Naive thymus-derived CD4-positive, alpha-beta T cell (primary cell): ENCODE measurements at regions not wholly inside any gene's neighbourhood (a gene's known extent, or its start where the extent isn't known, plus 50 kb on each side); places are given as distances from the start of the nearest gene placed in this dataset.

Experiments
- ATAC-seq: fragments of 150-1000 bp; cut with Tn5 transposase; 2 replicates; pipeline ENCODE4 v1.10.0; 2021; ENCODE audit warnings: mild to moderate bottlenecking, moderate library complexity
- CTCF ChIA-PET: fragments of 350-600 bp; sonication (Branson Sonifier 250); formaldehyde crosslinking; loops from one replicate; lab custom pipeline; 2021; ENCODE audit warnings: antibody characterized with exemption; lab: Charles Lee
- POLR2A ChIA-PET: fragments of 350-600 bp; sonication (Branson Sonifier 250); formaldehyde crosslinking; loops from one replicate; lab custom pipeline; 2021; ENCODE audit warnings: antibody characterized with exemption, inconsistent platforms; lab: Charles Lee
- DNase-seq, 9 donors: peaks; one replicate each; pipeline versions ENCODE4 v3.0.0 to v3.0.0-alpha.2; 2020 to 2022; ENCODE audit warnings: mixed read lengths in 1 of 9
- H3K27ac ChIP-seq: one replicate; pipeline ENCODE4 v1.7.0; 2013; ENCODE audit warnings: mild to moderate bottlenecking, low read depth, low read length, moderate library complexity
- H3K27me3 ChIP-seq, 2 donors: one replicate each; pipeline ENCODE4 v1.7.0; 2013; ENCODE audit warnings: low read length in 2 of 2, mild to moderate bottlenecking in 2 of 2, moderate library complexity in 2 of 2; ENCODE audit not compliant: control insufficient read depth in 2 of 2, insufficient read depth in 2 of 2
- H3K36me3 ChIP-seq, 3 experiments: 1 replicate in 2 of 3; 2 replicates in 1 of 3; pipeline ENCODE4 v1.7.0; 2013; ENCODE audit warnings: low read length in 3 of 3, mild to moderate bottlenecking in 3 of 3, moderate library complexity in 1 of 3; ENCODE audit not compliant: insufficient read depth in 3 of 3, control insufficient read depth in 2 of 3
- H3K4me1 ChIP-seq, 2 donors: one replicate each; pipeline ENCODE4 v1.7.0; 2013; ENCODE audit warnings: low read length in 2 of 2, mild to moderate bottlenecking in 2 of 2, moderate library complexity in 1 of 2; ENCODE audit not compliant: control insufficient read depth in 2 of 2, insufficient read depth in 2 of 2
- H3K4me3 ChIP-seq: 2 replicates; pipeline ENCODE4 v1.7.0; 2013; ENCODE audit warnings: mild to moderate bottlenecking, low read length
- H3K9me3 ChIP-seq, 3 experiments: 1 replicate in 2 of 3; 2 replicates in 1 of 3; pipeline ENCODE4 v1.7.0; 2013; ENCODE audit warnings: low read length in 3 of 3; ENCODE audit not compliant: control insufficient read depth in 2 of 3
- H3K27ac Mint-ChIP-seq, 9 donors: one replicate each; pipeline ENCODE4 v1.8.0; 2020 to 2022; ENCODE audit warnings: mixed read lengths in 9 of 9, mild to moderate bottlenecking in 8 of 9, moderate library complexity in 5 of 9, inconsistent platforms in 2 of 9
- H3K27me3 Mint-ChIP-seq, 5 donors: one replicate each; pipeline ENCODE4 v1.8.0; 2021 to 2022; ENCODE audit warnings: mixed read lengths in 5 of 5, mild to moderate bottlenecking in 1 of 5
- H3K36me3 Mint-ChIP-seq, 5 donors: one replicate each; pipeline ENCODE4 v1.8.0; 2020 to 2022; ENCODE audit warnings: mixed read lengths in 5 of 5, mild to moderate bottlenecking in 3 of 5, inconsistent platforms in 1 of 5
- H3K4me1 Mint-ChIP-seq, 7 donors: one replicate each; pipeline ENCODE4 v1.8.0; 2020 to 2022; ENCODE audit warnings: mixed read lengths in 7 of 7, mild to moderate bottlenecking in 3 of 7, inconsistent platforms in 1 of 7
- H3K4me3 Mint-ChIP-seq, 10 donors: one replicate each; pipeline ENCODE4 v1.8.0; 2020 to 2022; ENCODE audit warnings: mild to moderate bottlenecking in 10 of 10, mixed read lengths in 10 of 10, moderate library complexity in 6 of 10, inconsistent platforms in 2 of 10
- H3K9me3 Mint-ChIP-seq, 11 donors: one replicate each; pipeline ENCODE4 v1.8.0; 2020 to 2022; ENCODE audit warnings: mixed read lengths in 11 of 11, mild to moderate bottlenecking in 4 of 11, inconsistent platforms in 1 of 11, moderate library complexity in 1 of 11
- intact Hi-C, 2 donors: fragments of 100-400 bp; cut with micrococcal nuclease; formaldehyde crosslinking; loops; one replicate each; pipeline ENCODE4 v1.15.1; 2023

- no peaks in the 10 kb centered on the region for H3K36me3 Mint-ChIP-seq
- intact Hi-C loops: no loop called here
- no peak overlapping the region for H3K27ac ChIP-seq
- H3K9me3 Mint-ChIP-seq: peaks cover 0 to 15% (median 5%) of the 10 kb centered on the region in 11 donors
- H3K4me3 ChIP-seq: no peak overlapping the region
- no peaks in the 10 kb centered on the region for H3K27me3 Mint-ChIP-seq
- H3K9me3 ChIP-seq: peaks cover 0 to 4% (median 0%) of the 10 kb centered on the region in 3 experiments
- H3K4me3 Mint-ChIP-seq: no peak overlapping the region
- H3K4me1 Mint-ChIP-seq: no peaks in the 10 kb centered on the region
- no peak for DNase-seq
- CTCF ChIA-PET: no interaction called here
- no peak overlapping the region for H3K27ac Mint-ChIP-seq
- POLR2A ChIA-PET: no interaction called here
- no peak for ATAC-seq
- no peaks in the 10 kb centered on the region for H3K36me3 ChIP-seq
- no peaks in the 10 kb centered on the region for H3K4me1 ChIP-seq
- no peaks in the 10 kb centered on the region for H3K27me3 ChIP-seq
Measured at GRCh38 chr11:97398246-97398645, 1008.4 kb downstream of the JRKL start.

GRCh38 chr11:97409141-97409540 is 1019.3 kb downstream of the JRKL start:
- Histone ChIP-seq H3K36me3 (no peaks in the 10 kb centered on the region), H3K27ac (no peak overlapping the region), H3K4me3 (no peak overlapping the region), H3K9me3 (peaks cover 0 to 13% (median 0%) of the 10 kb centered on the region in 3 experiments), H3K27me3 (no peaks in the 10 kb centered on the region), H3K4me1 (no peaks in the 10 kb centered on the region)
- peaks cover 3 to 49% (median 21%) of the 10 kb centered on the region in 11 donors for H3K9me3 Mint-ChIP-seq
- ATAC-seq (no peak), DNase-seq (no peak)
- H3K4me1 Mint-ChIP-seq: no peaks in the 10 kb centered on the region
- ChIA-PET CTCF (no interaction called here), POLR2A (no interaction called here)
- intact Hi-C loops: no loop called here
- H3K27me3 Mint-ChIP-seq: no peaks in the 10 kb centered on the region
- H3K27ac Mint-ChIP-seq: no peak overlapping the region
- peaks cover 0 to 3% (median 0%) of the 10 kb centered on the region in 5 donors for H3K36me3 Mint-ChIP-seq
- no peak overlapping the region for H3K4me3 Mint-ChIP-seq

GRCh38 chr11:97414801-97415200 is 1025.0 kb downstream of the JRKL start:
- H3K36me3 ChIP-seq: no peaks in the 10 kb centered on the region
- intact Hi-C loops: no loop called here
- no peak for ATAC-seq
- Mint-ChIP-seq H3K36me3 (peaks cover 0 to 3% (median 0%) of the 10 kb centered on the region in 5 donors), H3K4me1 (no peaks in the 10 kb centered on the region), H3K4me3 (no peak overlapping the region), H3K9me3 (peaks cover 0 to 32% (median 8%) of the 10 kb centered on the region in 11 donors), H3K27ac (no peak overlapping the region), H3K27me3 (no peaks in the 10 kb centered on the region)
- DNase-seq: no peak
- H3K27ac ChIP-seq: no peak overlapping the region
- ChIA-PET POLR2A (no interaction called here), CTCF (no interaction called here)
- no peak overlapping the region for H3K4me3 ChIP-seq
- no peaks in the 10 kb centered on the region for H3K27me3 ChIP-seq
- H3K4me1 ChIP-seq: no peaks in the 10 kb centered on the region
- peaks cover 0 to 6% (median 0%) of the 10 kb centered on the region in 3 experiments for H3K9me3 ChIP-seq

- Histone ChIP-seq H3K4me1 (no peaks in the 10 kb centered on the region), H3K27ac (no peak overlapping the region), H3K27me3 (no peaks in the 10 kb centered on the region), H3K36me3 (no peaks in the 10 kb centered on the region), H3K4me3 (no peak overlapping the region), H3K9me3 (no peaks in the 10 kb centered on the region)
- Mint-ChIP-seq H3K36me3 (no peaks in the 10 kb centered on the region), H3K4me1 (no peaks in the 10 kb centered on the region), H3K27me3 (no peaks in the 10 kb centered on the region), H3K9me3 (peaks cover 0 to 22% (median 0%) of the 10 kb centered on the region in 11 donors), H3K4me3 (no peak overlapping the region), H3K27ac (no peak overlapping the region)
- intact Hi-C loops: no loop called here
- ATAC-seq (no peak), DNase-seq (no peak)
- CTCF ChIA-PET: no interaction called here
- POLR2A ChIA-PET: no interaction called here
Measured at GRCh38 chr11:97419729-97420128, 1029.9 kb downstream of the JRKL start.

- ATAC-seq (no peak), DNase-seq (no peak)
- intact Hi-C loops: no loop called here
- no peaks in the 10 kb centered on the region for H3K36me3 ChIP-seq
- Mint-ChIP-seq H3K27ac (no peak overlapping the region), H3K4me3 (no peak overlapping the region), H3K27me3 (no peaks in the 10 kb centered on the region), H3K36me3 (no peaks in the 10 kb centered on the region), H3K4me1 (no peaks in the 10 kb centered on the region), H3K9me3 (peaks cover 0 to 4% (median 0%) of the 10 kb centered on the region in 11 donors)
- H3K9me3 ChIP-seq: no peaks in the 10 kb centered on the region
- H3K27me3 ChIP-seq: no peaks in the 10 kb centered on the region
- ChIA-PET POLR2A (no interaction called here), CTCF (no interaction called here)
- no peak overlapping the region for H3K27ac ChIP-seq
- no peaks in the 10 kb centered on the region for H3K4me1 ChIP-seq
- no peak overlapping the region for H3K4me3 ChIP-seq
Measured at GRCh38 chr11:97428247-97428790, 1038.5 kb downstream of the JRKL start.

GRCh38 chr11:97430877-97431276 is 1041.1 kb downstream of the JRKL start:
- ChIA-PET POLR2A (no interaction called here), CTCF (no interaction called here)
- H3K4me3 Mint-ChIP-seq: no peak overlapping the region
- Histone ChIP-seq H3K27me3 (no peaks in the 10 kb centered on the region), H3K4me1 (no peaks in the 10 kb centered on the region), H3K36me3 (no peaks in the 10 kb centered on the region), H3K9me3 (no peaks in the 10 kb centered on the region), H3K4me3 (no peak overlapping the region), H3K27ac (no peak overlapping the region)
- no peak overlapping the region for H3K27ac Mint-ChIP-seq
- ATAC-seq: no peak
- no peaks in the 10 kb centered on the region for H3K4me1 Mint-ChIP-seq
- no peaks in the 10 kb centered on the region for H3K27me3 Mint-ChIP-seq
- no peak for DNase-seq
- intact Hi-C loops: no loop called here
- no peaks in the 10 kb centered on the region for H3K36me3 Mint-ChIP-seq
- peaks cover 0 to 4% (median 0%) of the 10 kb centered on the region in 11 donors for H3K9me3 Mint-ChIP-seq

- DNase-seq (no peak), ATAC-seq (no peak)
- Histone ChIP-seq H3K9me3 (no peaks in the 10 kb centered on the region), H3K36me3 (no peaks in the 10 kb centered on the region), H3K27ac (no peak overlapping the region), H3K4me1 (no peaks in the 10 kb centered on the region), H3K27me3 (no peaks in the 10 kb centered on the region), H3K4me3 (no peak overlapping the region)
- POLR2A ChIA-PET: no interaction called here
- peaks cover 0 to 4% (median 0%) of the 10 kb centered on the region in 11 donors for H3K9me3 Mint-ChIP-seq
- H3K36me3 Mint-ChIP-seq: no peaks in the 10 kb centered on the region
- intact Hi-C loops: no loop called here
- no peaks in the 10 kb centered on the region for H3K27me3 Mint-ChIP-seq
- no peak overlapping the region for H3K4me3 Mint-ChIP-seq
- CTCF ChIA-PET: no interaction called here
- no peak overlapping the region for H3K27ac Mint-ChIP-seq
- no peaks in the 10 kb centered on the region for H3K4me1 Mint-ChIP-seq
Measured at GRCh38 chr11:97432926-97433325, 1043.1 kb downstream of the JRKL start.
